Myocyte (in vitro differentiated cells): ENCODE measurements at regions not wholly inside any gene's neighbourhood (a gene's known extent, or its start where the extent isn't known, plus 50 kb on each side); places are given as distances from the start of the nearest gene placed in this dataset.
"Not testable (repeated sequence)": the region's sequence is repeated elsewhere in the genome, so short reads cannot be mapped to it uniquely, and the experiment has no call there.

Experiments used
- DNase-seq: peaks from one replicate; pipeline ENCODE4 v3.0.0-alpha.2; 2012; ENCODE audit warnings: low read depth

- DNase-seq = no peak
Measured at GRCh38 chr17:20896153-20896649, 146.6 kb downstream of the USP22 start.

- not testable (repeated sequence) for DNase-seq
Measured at GRCh38 chr17:20898726-20899125, 144.1 kb downstream of the USP22 start.

- not testable (repeated sequence) for DNase-seq
Measured at GRCh38 chr17:20902496-20902895, 140.3 kb downstream of the USP22 start.

- not testable (repeated sequence) for DNase-seq
Measured at GRCh38 chr17:20903549-20903948, 139.3 kb downstream of the USP22 start.

- peak; percentile 85 for DNase-seq
Measured at GRCh38 chr17:20908313-20909267, 134.2 kb downstream of the USP22 start.

GRCh38 chr17:20914658-20915057 is 128.2 kb downstream of the USP22 start:
- no peak for DNase-seq

- no peak for DNase-seq
Measured at GRCh38 chr17:20916383-20916782, 126.4 kb downstream of the USP22 start.

- DNase-seq = not testable (repeated sequence)
Measured at GRCh38 chr17:20917610-20918306, 125.1 kb downstream of the USP22 start.

GRCh38 chr17:20920095-20920814 is 122.6 kb downstream of the USP22 start:
- no peak for DNase-seq

- DNase-seq = peak; percentile 64
Measured at GRCh38 chr17:20920815-20921199, 122.0 kb downstream of the USP22 start.

GRCh38 chr17:20922128-20922670 is 120.6 kb downstream of the USP22 start:
- DNase-seq = peak; percentile 81

GRCh38 chr17:20924306-20924705 is 118.5 kb downstream of the USP22 start:
- no peak for DNase-seq

- no peak for DNase-seq
Measured at GRCh38 chr17:20925091-20925490, 117.7 kb downstream of the USP22 start.

- DNase-seq = no peak
Measured at GRCh38 chr17:20925954-20926353, 116.9 kb downstream of the USP22 start.

- no peak for DNase-seq
Measured at GRCh38 chr17:20926532-20926931, 116.3 kb downstream of the USP22 start.

GRCh38 chr17:20927308-20927977 is 115.4 kb downstream of the USP22 start:
- no peak for DNase-seq

GRCh38 chr17:20929334-20929733 is 113.5 kb downstream of the USP22 start:
- DNase-seq = no peak

GRCh38 chr17:20930081-20930760 is 112.6 kb downstream of the USP22 start:
- no peak for DNase-seq

- DNase-seq = not testable (repeated sequence)
Measured at GRCh38 chr17:20933040-20933439, 109.8 kb downstream of the USP22 start.

GRCh38 chr17:20934288-20934687 is 108.5 kb downstream of the USP22 start:
- no peak for DNase-seq
